ENCODE measurements at regions not wholly inside any gene's neighbourhood (a gene's known extent, or its start where the extent isn't known, plus 50 kb on each side); places are given as distances from the start of the nearest gene placed in this dataset.

- Histone ChIP-seq H3K79me2 (ENCODE audit: insufficient read depth, low read length) (no peaks in the 10 kb centered on the region), H3K36me3 (ENCODE audit: low read length) (0 out of 2 replicates have a peak, but pooled peaks cover 3% of the 10 kb centered on the region), H3K4me2 (ENCODE audit: low read depth, low read length, poor library complexity, severe bottlenecking) (no peak overlapping the region), H3K9ac (ENCODE audit: low read length) (no peak overlapping the region), H2AFZ (ENCODE audit: low read depth, low read length, severe bottlenecking) (no peak overlapping the region), H3K27ac (ENCODE audit: low read depth, low read length) (no peak overlapping the region), H3K27me3 (ENCODE audit: low read length) (no peaks in the 10 kb centered on the region), H3K9me2 (replicated peaks; ENCODE audit: insufficient read depth, low read length) (no peaks in the 10 kb centered on the region), H3F3A (ENCODE audit: insufficient read depth) (no peaks in the 10 kb centered on the region), H3K4me3 (ENCODE audit: insufficient read depth, low read length, poor library complexity, severe bottlenecking) (no peak overlapping the region), H3K9me3 (ENCODE audit: insufficient read depth, low read length) (no peaks in the 10 kb centered on the region), H4K20me1 (ENCODE audit: low read depth, low read length) (no peaks in the 10 kb centered on the region)
- no peak for TF ChIP-seq EZH2phosphoT487 (conservative IDR thresholded peaks at IDR 0.05; ENCODE audit: low read length)
- TF ChIP-seq, protein P1, sequence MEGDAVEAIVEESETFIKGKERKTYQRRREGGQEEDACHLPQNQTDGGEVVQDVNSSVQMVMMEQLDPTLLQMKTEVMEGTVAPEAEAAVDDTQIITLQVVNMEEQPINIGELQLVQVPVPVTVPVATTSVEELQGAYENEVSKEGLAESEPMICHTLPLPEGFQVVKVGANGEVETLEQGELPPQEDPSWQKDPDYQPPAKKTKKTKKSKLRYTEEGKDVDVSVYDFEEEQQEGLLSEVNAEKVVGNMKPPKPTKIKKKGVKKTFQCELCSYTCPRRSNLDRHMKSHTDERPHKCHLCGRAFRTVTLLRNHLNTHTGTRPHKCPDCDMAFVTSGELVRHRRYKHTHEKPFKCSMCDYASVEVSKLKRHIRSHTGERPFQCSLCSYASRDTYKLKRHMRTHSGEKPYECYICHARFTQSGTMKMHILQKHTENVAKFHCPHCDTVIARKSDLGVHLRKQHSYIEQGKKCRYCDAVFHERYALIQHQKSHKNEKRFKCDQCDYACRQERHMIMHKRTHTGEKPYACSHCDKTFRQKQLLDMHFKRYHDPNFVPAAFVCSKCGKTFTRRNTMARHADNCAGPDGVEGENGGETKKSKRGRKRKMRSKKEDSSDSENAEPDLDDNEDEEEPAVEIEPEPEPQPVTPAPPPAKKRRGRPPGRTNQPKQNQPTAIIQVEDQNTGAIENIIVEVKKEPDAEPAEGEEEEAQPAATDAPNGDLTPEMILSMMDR (IDR thresholded peaks at IDR 0.05; ENCODE audit: insufficient read depth, low read length, poor library complexity, severe bottlenecking), result no peak
Observed at GRCh38 chr1:8182034-8182761, 135.7 kb upstream of the SLC45A1 start.

DNA sequence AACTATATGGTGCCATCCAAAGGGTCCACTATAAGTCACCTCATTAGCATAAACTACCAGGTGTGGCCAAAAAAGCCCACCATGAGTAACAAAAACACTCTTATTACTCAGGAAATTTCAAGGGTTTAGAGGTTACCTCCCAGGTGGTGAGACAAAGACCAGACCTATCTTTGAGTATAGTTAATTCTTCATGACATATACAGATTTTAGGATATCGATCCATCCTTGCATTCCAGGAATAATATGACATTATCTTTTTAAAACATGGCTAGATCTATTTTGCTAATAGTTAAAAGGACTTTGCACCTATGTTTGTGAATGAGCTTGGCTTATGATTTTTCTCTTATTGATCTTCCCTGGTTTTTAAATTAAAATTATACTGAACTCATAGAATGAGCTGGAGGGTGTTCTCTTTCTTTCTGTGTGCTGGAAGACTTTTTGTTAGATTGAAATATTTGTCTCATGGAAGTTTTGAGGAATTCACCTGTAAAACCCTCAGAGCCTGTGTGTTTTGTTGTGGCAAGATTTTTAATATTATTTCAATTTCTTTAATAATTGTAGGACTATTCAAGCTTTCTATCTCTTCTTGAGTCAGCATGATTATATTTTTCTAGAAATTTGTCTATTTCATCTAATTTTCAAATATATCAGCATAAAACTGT, 138.7 kb upstream of the SLC45A1 start:
- Histone ChIP-seq H3F3A (ENCODE audit: insufficient read depth) (no peaks in the 10 kb centered on the region), H3K27ac (ENCODE audit: low read depth, low read length) (no peak overlapping the region), H3K4me2 (ENCODE audit: low read depth, low read length, poor library complexity, severe bottlenecking) (no peak overlapping the region), H3K9me2 (replicated peaks; ENCODE audit: insufficient read depth, low read length) (no peaks in the 10 kb centered on the region), H3K79me2 (ENCODE audit: insufficient read depth, low read length) (no peaks in the 10 kb centered on the region), H3K27me3 (ENCODE audit: low read length) (no peaks in the 10 kb centered on the region), H3K36me3 (ENCODE audit: low read length) (0 out of 2 replicates have a peak, but pooled peaks cover 3% of the 10 kb centered on the region), H2AFZ (ENCODE audit: low read depth, low read length, severe bottlenecking) (no peak overlapping the region), H4K20me1 (ENCODE audit: low read depth, low read length) (no peaks in the 10 kb centered on the region), H3K9me3 (ENCODE audit: insufficient read depth, low read length) (no peaks in the 10 kb centered on the region), H3K9ac (ENCODE audit: low read length) (no peak overlapping the region), H3K4me3 (ENCODE audit: insufficient read depth, low read length, poor library complexity, severe bottlenecking) (no peak overlapping the region)
- TF ChIP-seq, protein P1 (IDR thresholded peaks at IDR 0.05; ENCODE audit: insufficient read depth, low read length, poor library complexity, severe bottlenecking), result no peak
- no peak for TF ChIP-seq EZH2phosphoT487 (conservative IDR thresholded peaks at IDR 0.05; ENCODE audit: low read length)

DNA sequence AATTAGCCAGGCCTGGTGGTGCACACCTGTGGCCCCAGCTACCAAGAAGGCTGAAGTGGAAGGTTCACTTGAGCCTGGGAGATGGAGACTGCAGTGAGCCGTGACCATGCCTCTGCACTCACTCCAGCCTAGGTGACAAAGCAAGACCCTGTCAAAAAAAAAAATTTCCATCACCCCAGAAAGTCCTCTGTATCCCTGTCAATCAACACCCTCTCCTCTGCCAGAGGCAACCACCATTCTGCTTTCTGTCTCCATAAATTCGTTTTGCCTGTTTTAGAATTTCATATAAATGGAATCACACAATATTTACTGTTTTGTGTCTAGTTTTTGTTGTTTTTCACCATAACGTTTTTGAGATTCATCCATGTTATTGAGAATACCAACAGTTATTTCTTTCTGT, 141.6 kb upstream of the SLC45A1 start:
- TF ChIP-seq EZH2phosphoT487 (conservative IDR thresholded peaks at IDR 0.05; ENCODE audit: low read length), result no peak
- TF ChIP-seq, protein P1 (IDR thresholded peaks at IDR 0.05; ENCODE audit: insufficient read depth, low read length, poor library complexity, severe bottlenecking), result no peak
- Histone ChIP-seq H3K79me2 (ENCODE audit: insufficient read depth, low read length) (no peaks in the 10 kb centered on the region), H2AFZ (ENCODE audit: low read depth, low read length, severe bottlenecking) (no peak overlapping the region), H3K36me3 (ENCODE audit: low read length) (0 out of 2 replicates have a peak, but pooled peaks cover 3% of the 10 kb centered on the region), H3K9ac (ENCODE audit: low read length) (no peak overlapping the region), H3K9me2 (replicated peaks; ENCODE audit: insufficient read depth, low read length) (no peaks in the 10 kb centered on the region), H3K27me3 (ENCODE audit: low read length) (no peaks in the 10 kb centered on the region), H3F3A (ENCODE audit: insufficient read depth) (no peaks in the 10 kb centered on the region), H3K9me3 (ENCODE audit: insufficient read depth, low read length) (no peaks in the 10 kb centered on the region), H4K20me1 (ENCODE audit: low read depth, low read length) (no peaks in the 10 kb centered on the region), H3K4me3 (ENCODE audit: insufficient read depth, low read length, poor library complexity, severe bottlenecking) (no peak overlapping the region), H3K4me2 (ENCODE audit: low read depth, low read length, poor library complexity, severe bottlenecking) (no peak overlapping the region), H3K27ac (ENCODE audit: low read depth, low read length) (no peak overlapping the region)
